Activated naive CD8-positive, alpha-beta T cell treated with anti-CD3 and anti-CD28 coated beads, Interleukin-2, amount 50 U/mL, for 24 hours (primary cell): ENCODE measurements at regions not wholly inside any gene's neighbourhood (a gene's known extent, or its start where the extent isn't known, plus 50 kb on each side); places are given as distances from the start of the nearest gene placed in this dataset.

Experiments used
- ATAC-seq: fragments of 150-1000 bp; cut with Tn5 transposase; one replicate; pipeline ENCODE4 v1.10.0; 2021
- DNase-seq: peaks from one replicate; pipeline ENCODE4 v3.0.0; 2021
- H3K27ac Mint-ChIP-seq: one replicate; pipeline ENCODE4 v1.8.0; 2021; ENCODE audit warnings: mild to moderate bottlenecking, mixed read lengths
- H3K27me3 Mint-ChIP-seq: one replicate; pipeline ENCODE4 v1.8.0; 2021; ENCODE audit warnings: mixed read lengths
- H3K36me3 Mint-ChIP-seq: one replicate; pipeline ENCODE4 v1.8.0; 2021; ENCODE audit warnings: low read depth, mixed read lengths
- H3K4me1 Mint-ChIP-seq: one replicate; pipeline ENCODE4 v1.8.0; 2021; ENCODE audit warnings: mixed read lengths
- H3K4me3 Mint-ChIP-seq: one replicate; pipeline ENCODE4 v1.8.0; 2021; ENCODE audit warnings: mild to moderate bottlenecking, moderate library complexity, mixed read lengths
- H3K9me3 Mint-ChIP-seq: one replicate; pipeline ENCODE4 v1.8.0; 2021; ENCODE audit warnings: mixed read lengths

DNA sequence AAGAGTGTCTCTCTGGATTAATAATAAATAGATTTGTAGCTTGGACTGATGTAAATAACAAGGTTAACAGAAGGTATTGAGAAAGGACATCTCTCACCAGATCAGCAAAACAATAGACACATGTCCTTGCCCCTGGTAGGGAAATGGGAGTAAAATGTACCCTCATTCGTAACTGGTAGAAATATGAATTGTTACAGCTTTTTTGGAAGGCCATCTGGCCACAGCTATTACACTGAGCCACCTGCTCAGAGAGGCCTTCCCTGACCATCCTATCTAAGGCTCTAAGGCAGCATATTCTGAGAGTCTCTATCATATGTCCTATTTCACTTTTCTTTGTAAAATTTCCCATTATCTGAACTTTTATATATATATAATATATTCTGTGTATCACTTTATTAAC, 129.1 kb upstream of the MAP1B start:
- no peaks in the 10 kb centered on the region for H3K36me3 Mint-ChIP-seq
- H3K27me3 Mint-ChIP-seq: peaks cover 4% of the 10 kb centered on the region
- no peak overlapping the region for H3K27ac Mint-ChIP-seq
- ATAC-seq: no peak
- no peaks in the 10 kb centered on the region for H3K4me1 Mint-ChIP-seq
- H3K4me3 Mint-ChIP-seq: no peak overlapping the region
- DNase-seq: no peak
- H3K9me3 Mint-ChIP-seq: peaks cover 22% of the 10 kb centered on the region

GRCh38 chr5:71982717-71983395, 124.4 kb upstream of the MAP1B start:
- Mint-ChIP-seq H3K4me3 (no peak overlapping the region), H3K4me1 (no peaks in the 10 kb centered on the region), H3K9me3 (peaks cover 23% of the 10 kb centered on the region), H3K27ac (no peak overlapping the region), H3K27me3 (peaks cover 4% of the 10 kb centered on the region), H3K36me3 (no peaks in the 10 kb centered on the region)
- ATAC-seq (no peak), DNase-seq (no peak)

- no peak for ATAC-seq
- Mint-ChIP-seq H3K27ac (no peak overlapping the region), H3K9me3 (peaks cover 19% of the 10 kb centered on the region), H3K4me3 (no peak overlapping the region), H3K27me3 (peaks cover 4% of the 10 kb centered on the region), H3K36me3 (no peaks in the 10 kb centered on the region), H3K4me1 (no peaks in the 10 kb centered on the region)
- no peak for DNase-seq
Observed at GRCh38 chr5:71986101-71986500, 121.2 kb upstream of the MAP1B start.

DNA sequence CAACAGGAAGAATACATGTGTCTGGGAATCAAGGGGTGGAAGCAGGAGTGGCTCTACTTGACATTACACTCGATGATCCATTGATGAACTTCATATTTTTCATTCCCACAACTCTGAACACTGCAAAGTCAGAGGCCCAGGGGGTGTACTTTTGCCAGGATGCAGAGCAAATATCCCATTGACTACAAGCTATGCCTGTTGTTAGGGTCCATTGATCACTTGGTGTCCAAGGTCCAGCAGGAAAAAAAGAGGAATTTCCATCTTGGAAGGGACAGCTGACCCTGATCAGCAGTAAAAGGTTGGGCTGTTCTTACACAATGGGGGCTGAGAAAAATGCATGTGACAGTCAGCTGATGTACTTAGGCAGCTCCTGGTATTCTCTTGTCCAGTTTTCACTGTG, 118.5 kb upstream of the MAP1B start:
- H3K36me3 Mint-ChIP-seq: no peaks in the 10 kb centered on the region

GRCh38 chr5:71993600-71993999, 113.7 kb upstream of the MAP1B start:
- H3K9me3 Mint-ChIP-seq: no peaks in the 10 kb centered on the region
- no peak for DNase-seq

More for the DNA sequence above, 118.5 kb upstream of the MAP1B start:
- ATAC-seq (no peak), DNase-seq (no peak)
- Mint-ChIP-seq H3K9me3 (no peaks in the 10 kb centered on the region), H3K4me1 (no peaks in the 10 kb centered on the region), H3K27ac (no peak overlapping the region), H3K27me3 (peaks cover 4% of the 10 kb centered on the region), H3K4me3 (no peak overlapping the region)

DNA sequence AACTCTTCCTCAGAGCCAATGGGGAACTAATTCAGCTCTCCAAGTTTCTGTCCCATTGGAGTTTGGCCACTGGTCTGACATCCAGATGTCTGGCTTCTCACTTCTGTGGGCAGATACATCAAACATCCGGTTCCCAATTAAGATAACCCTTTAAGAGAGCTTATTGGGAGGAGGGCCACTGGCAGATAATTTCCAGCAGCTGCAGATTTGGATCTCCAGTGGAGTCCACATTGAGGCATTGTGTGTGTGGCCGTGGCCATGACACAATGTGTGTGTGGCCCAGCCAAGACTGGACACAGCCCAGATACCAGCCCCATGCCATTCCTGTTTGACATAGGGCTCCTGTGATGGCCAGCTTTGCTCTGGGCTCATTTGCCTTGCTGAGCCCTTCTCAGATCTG, 110.5 kb upstream of the MAP1B start:
- DNase-seq (no peak), ATAC-seq (no peak)
- Mint-ChIP-seq H3K36me3 (no peaks in the 10 kb centered on the region), H3K27me3 (peaks cover 6% of the 10 kb centered on the region), H3K4me3 (no peak overlapping the region), H3K27ac (no peak overlapping the region), H3K4me1 (no peaks in the 10 kb centered on the region), H3K9me3 (no peaks in the 10 kb centered on the region)

More at GRCh38 chr5:71993600-71993999, 113.7 kb upstream of the MAP1B start:
- Mint-ChIP-seq H3K27ac (no peak overlapping the region), H3K4me3 (no peak overlapping the region), H3K4me1 (no peaks in the 10 kb centered on the region), H3K36me3 (no peaks in the 10 kb centered on the region), H3K27me3 (peaks cover 4% of the 10 kb centered on the region)
- no peak for ATAC-seq

- H3K9me3 Mint-ChIP-seq: no peaks in the 10 kb centered on the region
- no peak overlapping the region for H3K27ac Mint-ChIP-seq
- no peak for ATAC-seq
- no peaks in the 10 kb centered on the region for H3K36me3 Mint-ChIP-seq
- DNase-seq: no peak
- peaks cover 8% of the 10 kb centered on the region for H3K27me3 Mint-ChIP-seq
- H3K4me1 Mint-ChIP-seq: no peaks in the 10 kb centered on the region
- H3K4me3 Mint-ChIP-seq: no peak overlapping the region
Observed at GRCh38 chr5:71998746-71999145, 108.5 kb upstream of the MAP1B start.

GRCh38 chr5:72000707-72001106, 106.6 kb upstream of the MAP1B start:
- no peaks in the 10 kb centered on the region for H3K9me3 Mint-ChIP-seq
- no peaks in the 10 kb centered on the region for H3K36me3 Mint-ChIP-seq
- H3K4me3 Mint-ChIP-seq: no peak overlapping the region
- no peaks in the 10 kb centered on the region for H3K4me1 Mint-ChIP-seq
- H3K27ac Mint-ChIP-seq: no peak overlapping the region
- ATAC-seq (no peak), DNase-seq (no peak)
- H3K27me3 Mint-ChIP-seq: peaks cover 9% of the 10 kb centered on the region

DNA sequence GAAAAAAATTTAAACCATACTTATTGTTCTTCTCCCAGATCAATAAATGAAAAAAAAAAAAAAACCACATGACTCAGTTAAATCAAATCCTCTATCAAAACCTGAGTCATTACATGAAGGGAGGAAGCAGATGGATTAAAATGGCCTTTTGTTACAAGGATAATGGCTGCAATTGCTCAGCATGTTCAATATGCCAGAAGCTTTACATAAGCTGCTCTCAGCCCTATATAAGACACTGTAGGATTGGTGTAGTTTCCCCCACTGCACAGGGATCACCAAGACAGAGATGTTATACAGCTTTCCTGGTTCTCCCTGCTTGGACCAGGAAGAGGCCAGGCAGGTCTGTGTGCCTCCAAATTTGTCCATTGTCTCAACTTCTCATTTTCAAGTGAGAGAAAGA, 101.6 kb upstream of the MAP1B start:
- Mint-ChIP-seq H3K4me3 (no peak overlapping the region), H3K27ac (no peak overlapping the region), H3K27me3 (peaks cover 11% of the 10 kb centered on the region), H3K36me3 (no peaks in the 10 kb centered on the region), H3K9me3 (no peaks in the 10 kb centered on the region), H3K4me1 (no peaks in the 10 kb centered on the region)
- DNase-seq (no peak), ATAC-seq (no peak)

GRCh38 chr5:72006361-72006760, 100.9 kb upstream of the MAP1B start:
- no peak for ATAC-seq
- no peaks in the 10 kb centered on the region for H3K9me3 Mint-ChIP-seq

GRCh38 chr5:72007336-72008111, 99.8 kb upstream of the MAP1B start:
- ATAC-seq (no peak), DNase-seq (no peak)
- no peaks in the 10 kb centered on the region for H3K4me1 Mint-ChIP-seq
- no peak overlapping the region for H3K4me3 Mint-ChIP-seq
- H3K36me3 Mint-ChIP-seq: no peaks in the 10 kb centered on the region
- H3K9me3 Mint-ChIP-seq: no peaks in the 10 kb centered on the region
- H3K27me3 Mint-ChIP-seq: peaks cover 15% of the 10 kb centered on the region
- no peak overlapping the region for H3K27ac Mint-ChIP-seq

More at GRCh38 chr5:72006361-72006760, 100.9 kb upstream of the MAP1B start:
- H3K27me3 Mint-ChIP-seq: peaks cover 14% of the 10 kb centered on the region
- H3K36me3 Mint-ChIP-seq: no peaks in the 10 kb centered on the region
- H3K4me1 Mint-ChIP-seq: no peaks in the 10 kb centered on the region
- no peak for DNase-seq
- H3K4me3 Mint-ChIP-seq: no peak overlapping the region
- H3K27ac Mint-ChIP-seq: no peak overlapping the region

DNA sequence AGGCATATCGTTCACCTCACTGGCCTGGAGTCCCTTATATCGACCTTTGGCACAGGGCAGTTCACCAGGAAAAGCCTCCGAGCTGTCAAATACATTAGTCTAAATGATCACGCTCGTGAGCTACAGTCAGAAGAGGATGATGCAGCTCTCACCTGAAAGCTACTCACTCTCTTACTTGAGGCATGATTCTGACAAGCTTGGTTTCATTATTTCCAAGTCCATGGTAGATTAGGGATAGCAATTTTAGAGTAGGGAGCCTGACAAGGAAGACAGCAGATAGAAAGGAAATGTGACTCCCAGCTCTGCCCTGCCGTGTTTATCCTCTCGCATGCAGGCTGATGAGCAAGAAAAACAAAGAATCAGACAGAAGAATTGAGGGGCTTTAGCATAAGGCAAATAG, 98.0 kb upstream of the MAP1B start:
- Mint-ChIP-seq H3K9me3 (no peaks in the 10 kb centered on the region), H3K4me1 (no peaks in the 10 kb centered on the region), H3K4me3 (no peak overlapping the region), H3K27ac (no peak overlapping the region), H3K36me3 (no peaks in the 10 kb centered on the region), H3K27me3 (peaks cover 15% of the 10 kb centered on the region)
- no peak for ATAC-seq
- DNase-seq: no peak

GRCh38 chr5:72010430-72010829, 96.8 kb upstream of the MAP1B start:
- Mint-ChIP-seq H3K27ac (no peak overlapping the region), H3K4me3 (no peak overlapping the region)
- no peak for DNase-seq

GRCh38 chr5:72012906-72013305, 94.4 kb upstream of the MAP1B start:
- Mint-ChIP-seq H3K36me3 (no peaks in the 10 kb centered on the region), H3K27ac (no peak overlapping the region), H3K27me3 (peaks cover 16% of the 10 kb centered on the region), H3K4me3 (no peak overlapping the region), H3K9me3 (no peaks in the 10 kb centered on the region), H3K4me1 (no peaks in the 10 kb centered on the region)
- no peak for ATAC-seq
- no peak for DNase-seq

More at GRCh38 chr5:72010430-72010829, 96.8 kb upstream of the MAP1B start:
- H3K27me3 Mint-ChIP-seq: peaks cover 18% of the 10 kb centered on the region
- no peak for ATAC-seq
- H3K9me3 Mint-ChIP-seq: no peaks in the 10 kb centered on the region
- no peaks in the 10 kb centered on the region for H3K36me3 Mint-ChIP-seq
- H3K4me1 Mint-ChIP-seq: no peaks in the 10 kb centered on the region
